ENCODE measurements at regions not wholly inside any gene's neighbourhood (a gene's known extent, or its start where the extent isn't known, plus 50 kb on each side); places are given as distances from the start of the nearest gene placed in this dataset.

- Histone ChIP-seq H3K4me3 (ENCODE audit: low read depth, low read length) (no peak overlapping the region), H3K4me1 (no peaks in the 10 kb centered on the region), H3K36me3 (ENCODE audit: control insufficient read depth, insufficient read depth, low read length) (no peaks in the 10 kb centered on the region), H3K9me3 (peaks cover 22% of the 10 kb centered on the region), H3K27me3 (replicated peaks; ENCODE audit: control insufficient read depth, insufficient read depth, low read length) (no peaks in the 10 kb centered on the region)
- BruUV-seq (replicated peaks): no TSS peak
- ChIA-PET CTCF (no interaction called here), POLR2A (no interaction called here)
- intact Hi-C loops (cut with micrococcal nuclease; ENCODE audit: unreplicated experiment): no loop called here
- Mint-ChIP-seq H3K27ac (ENCODE audit: unreplicated experiment) (no peak overlapping the region), H3K36me3 (ENCODE audit: insufficient read depth, unreplicated experiment) (no peaks in the 10 kb centered on the region), H3K4me1 (ENCODE audit: low read depth, unreplicated experiment) (no peaks in the 10 kb centered on the region), H3K9me3 (ENCODE audit: unreplicated experiment) (peaks cover 12% of the 10 kb centered on the region), H3K27me3 (ENCODE audit: insufficient read depth, unreplicated experiment) (peaks cover 4% of the 10 kb centered on the region), H3K4me3 (ENCODE audit: unreplicated experiment) (no peak overlapping the region)
- no peak for DNase-seq
- TF ChIP-seq, protein P1, sequence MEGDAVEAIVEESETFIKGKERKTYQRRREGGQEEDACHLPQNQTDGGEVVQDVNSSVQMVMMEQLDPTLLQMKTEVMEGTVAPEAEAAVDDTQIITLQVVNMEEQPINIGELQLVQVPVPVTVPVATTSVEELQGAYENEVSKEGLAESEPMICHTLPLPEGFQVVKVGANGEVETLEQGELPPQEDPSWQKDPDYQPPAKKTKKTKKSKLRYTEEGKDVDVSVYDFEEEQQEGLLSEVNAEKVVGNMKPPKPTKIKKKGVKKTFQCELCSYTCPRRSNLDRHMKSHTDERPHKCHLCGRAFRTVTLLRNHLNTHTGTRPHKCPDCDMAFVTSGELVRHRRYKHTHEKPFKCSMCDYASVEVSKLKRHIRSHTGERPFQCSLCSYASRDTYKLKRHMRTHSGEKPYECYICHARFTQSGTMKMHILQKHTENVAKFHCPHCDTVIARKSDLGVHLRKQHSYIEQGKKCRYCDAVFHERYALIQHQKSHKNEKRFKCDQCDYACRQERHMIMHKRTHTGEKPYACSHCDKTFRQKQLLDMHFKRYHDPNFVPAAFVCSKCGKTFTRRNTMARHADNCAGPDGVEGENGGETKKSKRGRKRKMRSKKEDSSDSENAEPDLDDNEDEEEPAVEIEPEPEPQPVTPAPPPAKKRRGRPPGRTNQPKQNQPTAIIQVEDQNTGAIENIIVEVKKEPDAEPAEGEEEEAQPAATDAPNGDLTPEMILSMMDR (IDR thresholded peaks at IDR 0.05; ENCODE audit: insufficient read depth in 1 of 2, low read depth in 1 of 2, low read length in 1 of 2, severe bottlenecking in 1 of 2, unreplicated experiment in 1 of 2): no peak
Measured at GRCh38 chr11:131108760-131109159, 192.5 kb upstream of the SNX19 start.

GRCh38 chr11:131109257-131109656, 193.0 kb upstream of the SNX19 start:
- H3K36me3 Mint-ChIP-seq (ENCODE audit: insufficient read depth, unreplicated experiment): no peaks in the 10 kb centered on the region
- BruUV-seq (replicated peaks): no TSS peak
- H3K9me3 ChIP-seq: peaks cover 22% of the 10 kb centered on the region
- no peak overlapping the region for H3K4me3 Mint-ChIP-seq (ENCODE audit: unreplicated experiment)
- H3K4me1 ChIP-seq: no peaks in the 10 kb centered on the region
- POLR2A ChIA-PET: no interaction called here
- peaks cover 4% of the 10 kb centered on the region for H3K27me3 Mint-ChIP-seq (ENCODE audit: insufficient read depth, unreplicated experiment)
- TF ChIP-seq, protein P1 (IDR thresholded peaks at IDR 0.05; ENCODE audit: insufficient read depth in 1 of 2, low read depth in 1 of 2, low read length in 1 of 2, severe bottlenecking in 1 of 2, unreplicated experiment in 1 of 2): no peak
- no peak overlapping the region for H3K4me3 ChIP-seq (ENCODE audit: low read depth, low read length)
- intact Hi-C loops (cut with micrococcal nuclease; ENCODE audit: unreplicated experiment): no loop called here
- H3K9me3 Mint-ChIP-seq (ENCODE audit: unreplicated experiment): peaks cover 12% of the 10 kb centered on the region
- no peak for DNase-seq
- no peak overlapping the region for H3K27ac Mint-ChIP-seq (ENCODE audit: unreplicated experiment)
- H3K4me1 Mint-ChIP-seq (ENCODE audit: low read depth, unreplicated experiment): no peaks in the 10 kb centered on the region
- no peaks in the 10 kb centered on the region for H3K27me3 ChIP-seq (replicated peaks; ENCODE audit: control insufficient read depth, insufficient read depth, low read length)
- CTCF ChIA-PET: no interaction called here
- H3K36me3 ChIP-seq (ENCODE audit: control insufficient read depth, insufficient read depth, low read length): no peaks in the 10 kb centered on the region

GRCh38 chr11:131109790-131110189, 193.5 kb upstream of the SNX19 start:
- H3K27ac Mint-ChIP-seq (ENCODE audit: unreplicated experiment): no peak overlapping the region
- TF ChIP-seq, protein P1 (IDR thresholded peaks at IDR 0.05; ENCODE audit: insufficient read depth in 1 of 2, low read depth in 1 of 2, low read length in 1 of 2, severe bottlenecking in 1 of 2, unreplicated experiment in 1 of 2): no peak
- POLR2A ChIA-PET: no interaction called here

More at GRCh38 chr11:131109790-131110189, 193.5 kb upstream of the SNX19 start:
- CTCF ChIA-PET: no interaction called here
- DNase-seq: no peak
- Mint-ChIP-seq H3K27me3 (ENCODE audit: insufficient read depth, unreplicated experiment) (peaks cover 8% of the 10 kb centered on the region), H3K9me3 (ENCODE audit: unreplicated experiment) (peaks cover 12% of the 10 kb centered on the region), H3K36me3 (ENCODE audit: insufficient read depth, unreplicated experiment) (no peaks in the 10 kb centered on the region), H3K4me3 (ENCODE audit: unreplicated experiment) (no peak overlapping the region), H3K4me1 (ENCODE audit: low read depth, unreplicated experiment) (no peaks in the 10 kb centered on the region)
- H3K9me3 ChIP-seq: peaks cover 22% of the 10 kb centered on the region
- BruUV-seq (replicated peaks): no TSS peak
- H3K4me1 ChIP-seq: no peaks in the 10 kb centered on the region
- intact Hi-C loops (cut with micrococcal nuclease; ENCODE audit: unreplicated experiment): no loop called here
- H3K27me3 ChIP-seq (replicated peaks; ENCODE audit: control insufficient read depth, insufficient read depth, low read length): no peaks in the 10 kb centered on the region
- no peak overlapping the region for H3K4me3 ChIP-seq (ENCODE audit: low read depth, low read length)
- H3K36me3 ChIP-seq (ENCODE audit: control insufficient read depth, insufficient read depth, low read length): no peaks in the 10 kb centered on the region
